ENCODE measurements at regions not wholly inside any gene's neighbourhood (a gene's known extent, or its start where the extent isn't known, plus 50 kb on each side); places are given as distances from the start of the nearest gene placed in this dataset.

- DNase-seq (ENCODE audit: extremely low spot score, unreplicated experiment): no peak
- Mint-ChIP-seq H3K4me1 (ENCODE audit: unreplicated experiment) (peaks cover 24% of the 10 kb centered on the region), H3K9me3 (no peaks in the 10 kb centered on the region), H3K27me3 (no peaks in the 10 kb centered on the region), H3K4me3 (no peak overlapping the region), H3K36me3 (no peaks in the 10 kb centered on the region), H3K27ac (no peak overlapping the region)
- TF ChIP-seq CTCF (conservative IDR thresholded peaks at IDR 0.05): no peak
Observed at GRCh38 chr6:25012657-25013056, 76.9 kb upstream of the RIPOR2 start.

- Mint-ChIP-seq H3K27ac (no peak overlapping the region), H3K4me1 (ENCODE audit: unreplicated experiment) (peaks cover 24% of the 10 kb centered on the region)
Observed at GRCh38 chr6:25013246-25013645, 77.5 kb upstream of the RIPOR2 start.

GRCh38 chr6:25014369-25014768 is 78.6 kb upstream of the RIPOR2 start:
- H3K4me1 Mint-ChIP-seq (ENCODE audit: unreplicated experiment): peaks cover 24% of the 10 kb centered on the region
- H3K4me3 Mint-ChIP-seq: no peak overlapping the region
- H3K27ac Mint-ChIP-seq: no peak overlapping the region
- no peaks in the 10 kb centered on the region for H3K27me3 Mint-ChIP-seq
- TF ChIP-seq CTCF (conservative IDR thresholded peaks at IDR 0.05): no peak
- DNase-seq (ENCODE audit: extremely low spot score, unreplicated experiment): no peak
- no peaks in the 10 kb centered on the region for H3K36me3 Mint-ChIP-seq
- no peaks in the 10 kb centered on the region for H3K9me3 Mint-ChIP-seq

More at GRCh38 chr6:25013246-25013645, 77.5 kb upstream of the RIPOR2 start:
- H3K9me3 Mint-ChIP-seq: no peaks in the 10 kb centered on the region
- DNase-seq (ENCODE audit: extremely low spot score, unreplicated experiment): no peak
- no peak for TF ChIP-seq CTCF (conservative IDR thresholded peaks at IDR 0.05)
- H3K36me3 Mint-ChIP-seq: no peaks in the 10 kb centered on the region
- no peaks in the 10 kb centered on the region for H3K27me3 Mint-ChIP-seq
- no peak overlapping the region for H3K4me3 Mint-ChIP-seq

- no peaks in the 10 kb centered on the region for H3K27me3 Mint-ChIP-seq
- H3K4me3 Mint-ChIP-seq: no peak overlapping the region
- DNase-seq (ENCODE audit: extremely low spot score, unreplicated experiment): no peak
- no peak for TF ChIP-seq CTCF (conservative IDR thresholded peaks at IDR 0.05)
- no peaks in the 10 kb centered on the region for H3K36me3 Mint-ChIP-seq
- H3K9me3 Mint-ChIP-seq: no peaks in the 10 kb centered on the region
- peaks cover 24% of the 10 kb centered on the region for H3K4me1 Mint-ChIP-seq (ENCODE audit: unreplicated experiment)
- H3K27ac Mint-ChIP-seq: no peak overlapping the region
Observed at GRCh38 chr6:25014791-25015560, 79.2 kb upstream of the RIPOR2 start.

GRCh38 chr6:25016014-25016720 is 80.4 kb upstream of the RIPOR2 start:
- Mint-ChIP-seq H3K36me3 (no peaks in the 10 kb centered on the region), H3K9me3 (no peaks in the 10 kb centered on the region), H3K27ac (no peak overlapping the region), H3K4me1 (ENCODE audit: unreplicated experiment) (peaks cover 24% of the 10 kb centered on the region), H3K27me3 (no peaks in the 10 kb centered on the region), H3K4me3 (no peak overlapping the region)
- TF ChIP-seq CTCF (conservative IDR thresholded peaks at IDR 0.05): no peak
- DNase-seq (ENCODE audit: extremely low spot score, unreplicated experiment): no peak
